ENCODE measurements at regions not wholly inside any gene's neighbourhood (a gene's known extent, or its start where the extent isn't known, plus 50 kb on each side); places are given as distances from the start of the nearest gene placed in this dataset.

DNA sequence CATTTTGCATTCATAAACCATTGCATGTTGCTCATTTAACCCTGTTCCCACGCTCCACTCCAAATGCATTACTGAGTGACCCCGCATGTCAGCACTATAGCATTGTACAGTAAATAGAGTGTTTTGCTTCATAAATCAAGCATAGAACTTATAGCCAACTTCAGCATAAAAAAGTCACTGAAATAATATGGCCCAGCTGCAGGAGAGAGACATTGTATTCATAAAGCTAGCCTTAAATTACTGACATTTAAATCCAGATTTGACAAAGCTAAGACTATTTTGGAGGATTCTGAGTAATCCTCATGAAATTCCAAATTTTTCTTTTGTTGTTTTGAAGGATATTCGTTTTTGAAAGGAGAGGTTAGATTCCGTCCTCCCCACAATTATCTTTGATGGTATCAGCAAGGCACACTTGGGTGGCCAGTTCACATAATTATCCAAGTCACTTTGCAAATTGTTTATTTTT lies 320.9 kb upstream of the TCF4 start:
- no peak overlapping the region for H3K27ac ChIP-seq
- intact Hi-C loops (cut with DNase I; ENCODE audit: low total_unique reads): no loop called here
- no peaks in the 10 kb centered on the region for H3K9me3 ChIP-seq
- no peak for DNase-seq
- no peak overlapping the region for H3K4me3 ChIP-seq
- no peak for TF ChIP-seq POLR2A (IDR thresholded peaks at IDR 0.05)
- no peak for TF ChIP-seq CTCF (IDR thresholded peaks at IDR 0.05)
- no peaks in the 10 kb centered on the region for H3K4me1 ChIP-seq
- no peaks in the 10 kb centered on the region for H3K36me3 ChIP-seq (ENCODE audit: low read depth, missing control alignments)
- no peaks in the 10 kb centered on the region for H3K27me3 ChIP-seq
- WGBS, 2 donors: 66 to 79% methylated on average over 4 of the region's 4 CpGs

GRCh38 chr18:55907453-55908175 lies 319.6 kb upstream of the TCF4 start:
- intact Hi-C loops (cut with DNase I; ENCODE audit: low total_unique reads): no loop called here
- Histone ChIP-seq H3K27me3 (no peaks in the 10 kb centered on the region), H3K27ac (no peak overlapping the region), H3K4me1 (no peaks in the 10 kb centered on the region), H3K36me3 (ENCODE audit: low read depth, missing control alignments) (no peaks in the 10 kb centered on the region), H3K9me3 (no peaks in the 10 kb centered on the region), H3K4me3 (no peak overlapping the region)
- DNase-seq: peak; percentile 22
- WGBS, 2 donors: 40 to 51% methylated on average over 6 of the region's 6 CpGs
- TF ChIP-seq POLR2A (IDR thresholded peaks at IDR 0.05) (no peak), CTCF (IDR thresholded peaks at IDR 0.05) (no peak)

GRCh38 chr18:55906536-55906935 lies 318.5 kb upstream of the TCF4 start:
- DNase-seq: no peak
- Histone ChIP-seq H3K9me3 (no peaks in the 10 kb centered on the region), H3K27ac (no peak overlapping the region), H3K4me1 (no peaks in the 10 kb centered on the region), H3K4me3 (no peak overlapping the region), H3K36me3 (ENCODE audit: low read depth, missing control alignments) (no peaks in the 10 kb centered on the region), H3K27me3 (no peaks in the 10 kb centered on the region)
- TF ChIP-seq CTCF (IDR thresholded peaks at IDR 0.05): no peak
- TF ChIP-seq POLR2A (IDR thresholded peaks at IDR 0.05): no peak
- intact Hi-C loops (cut with DNase I; ENCODE audit: low total_unique reads): no loop called here
- 70 to 79% methylated on average over 2 of the region's 2 CpGs for WGBS, 2 donors

GRCh38 chr18:55903911-55904310 lies 315.9 kb upstream of the TCF4 start:
- Histone ChIP-seq H3K27me3 (no peaks in the 10 kb centered on the region), H3K9me3 (no peaks in the 10 kb centered on the region), H3K27ac (no peak overlapping the region), H3K36me3 (ENCODE audit: low read depth, missing control alignments) (no peaks in the 10 kb centered on the region), H3K4me3 (no peak overlapping the region), H3K4me1 (no peaks in the 10 kb centered on the region)
- DNase-seq: no peak
- WGBS, 2 donors: 87 to 91% methylated on average over 6 of the region's 6 CpGs
- intact Hi-C loops (cut with DNase I; ENCODE audit: low total_unique reads): no loop called here
- TF ChIP-seq POLR2A (IDR thresholded peaks at IDR 0.05) (no peak), CTCF (IDR thresholded peaks at IDR 0.05) (no peak)

DNA sequence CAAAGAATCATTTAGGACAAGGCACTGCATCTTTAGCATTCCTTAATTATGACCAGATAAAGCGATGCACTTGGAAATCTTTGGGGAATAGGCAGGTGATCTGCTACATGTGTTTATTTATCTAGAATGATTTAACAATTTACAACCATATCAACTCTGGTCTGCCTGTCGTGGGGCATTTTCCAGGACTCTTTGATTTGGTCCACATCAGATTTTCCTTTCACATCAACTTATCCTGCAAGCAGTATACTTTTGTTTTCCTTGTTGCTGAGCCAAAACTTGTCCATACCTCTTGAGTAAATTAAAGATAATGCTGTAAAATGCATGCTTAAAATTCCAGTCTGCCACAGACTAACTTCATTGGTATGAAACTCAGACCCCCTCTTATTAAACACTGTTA lies 312.4 kb upstream of the TCF4 start:
- no peak for TF ChIP-seq POLR2A (IDR thresholded peaks at IDR 0.05)
- TF ChIP-seq CTCF (IDR thresholded peaks at IDR 0.05): no peak
- DNase-seq: no peak

More for the DNA sequence above, 312.4 kb upstream of the TCF4 start:
- Histone ChIP-seq H3K4me3 (no peak overlapping the region), H3K27ac (no peak overlapping the region), H3K36me3 (ENCODE audit: low read depth, missing control alignments) (no peaks in the 10 kb centered on the region), H3K27me3 (no peaks in the 10 kb centered on the region), H3K4me1 (no peaks in the 10 kb centered on the region), H3K9me3 (no peaks in the 10 kb centered on the region)
- intact Hi-C loops (cut with DNase I; ENCODE audit: low total_unique reads): no loop called here
- 68 to 74% methylated on average over 2 of the region's 2 CpGs for WGBS, 2 donors
